IPS-NIHi7 (cell line): ENCODE measurements at regions not wholly inside any gene's neighbourhood (a gene's known extent, or its start where the extent isn't known, plus 50 kb on each side); places are given as distances from the start of the nearest gene placed in this dataset.

Source experiments
- DNase-seq: peaks from one replicate; pipeline ENCODE4 v3.0.0; 2012; ENCODE audit warnings: mixed read lengths; ENCODE audit errors: extremely low spot score

GRCh38 chr2:44825702-44826101, 115.8 kb upstream of the SIX3 start:
- no peak for DNase-seq

DNA sequence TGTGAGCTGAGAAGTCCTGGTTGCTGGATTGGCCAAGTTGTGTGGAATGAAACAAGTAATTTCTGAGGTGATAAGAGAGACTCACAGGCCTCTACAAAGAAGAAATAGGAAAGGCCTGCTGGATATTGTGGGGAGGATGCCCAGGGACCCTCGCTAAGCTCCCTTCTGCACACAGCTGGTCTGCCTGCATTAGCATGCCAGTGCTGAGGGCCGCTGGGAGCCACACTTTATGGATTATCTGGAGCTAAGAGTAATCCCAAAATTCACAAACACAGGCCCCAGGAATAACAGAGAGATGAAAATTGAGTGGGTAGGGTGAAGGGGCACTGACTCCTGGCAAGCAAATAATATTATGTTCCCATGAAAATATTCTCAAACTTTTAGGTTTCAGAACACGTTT, 114.9 kb upstream of the SIX3 start:
- no peak for DNase-seq

DNA sequence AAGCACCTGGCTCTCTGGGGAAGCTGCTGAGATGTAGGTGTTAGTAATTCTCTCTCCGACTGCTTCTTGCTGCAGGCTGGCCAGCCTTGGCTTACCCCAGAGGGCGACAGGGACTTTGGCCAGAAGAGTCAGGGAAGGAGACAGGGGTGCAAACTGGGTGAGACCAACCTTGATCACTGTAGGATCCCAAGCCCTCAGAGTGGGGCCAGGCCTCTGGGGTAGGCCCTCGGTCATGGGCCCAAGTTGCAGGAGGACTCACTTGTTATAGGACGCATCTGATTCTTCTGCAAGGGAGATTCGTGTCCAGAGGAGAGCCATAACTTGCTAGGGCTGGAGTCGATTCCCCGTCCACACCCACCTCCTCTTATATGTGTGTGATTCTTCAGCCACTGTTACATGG, 111.7 kb upstream of the SIX3 start:
- DNase-seq = no peak

DNA sequence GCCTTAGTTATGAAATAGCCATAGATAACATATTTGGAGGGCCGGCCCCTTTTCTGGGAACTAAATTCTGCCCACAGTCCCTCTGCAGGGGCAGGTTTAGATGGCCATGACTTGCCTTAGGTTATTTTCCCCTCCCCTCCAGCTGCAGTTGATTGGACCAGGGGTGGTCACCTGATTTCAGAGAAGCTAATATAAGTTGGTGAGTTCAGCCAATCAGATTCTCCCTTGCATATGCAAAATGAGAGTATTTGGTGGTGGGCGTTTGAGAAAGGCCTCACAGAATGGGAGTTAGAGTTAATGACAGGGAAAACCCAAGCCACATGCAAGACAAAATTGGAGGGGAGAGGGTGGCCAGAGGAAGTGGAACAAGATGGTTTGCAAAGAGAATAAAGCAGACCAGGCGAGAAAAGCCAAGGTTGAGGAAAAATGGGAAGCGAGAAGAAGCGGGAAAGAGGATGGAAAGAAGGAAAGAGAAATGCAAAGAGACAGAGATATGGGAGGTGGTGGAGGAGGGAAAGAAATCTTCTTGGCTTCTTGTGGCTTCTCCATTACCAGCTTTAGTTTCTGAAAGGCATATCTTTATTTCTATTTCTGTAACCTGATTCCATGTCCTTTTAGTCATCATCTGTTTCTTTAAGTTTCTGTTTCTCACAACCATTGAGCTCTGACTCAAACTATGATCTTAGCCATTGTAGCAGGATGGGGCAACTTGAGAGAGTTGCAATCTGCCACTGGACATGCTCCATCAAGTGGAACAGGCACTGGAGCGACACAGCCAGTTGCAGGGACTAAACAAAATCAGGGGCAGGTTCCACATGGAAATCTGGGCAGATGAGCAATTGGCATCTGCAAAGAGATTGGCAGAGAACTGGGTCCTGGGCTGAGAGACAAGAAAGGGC, 108.1 kb upstream of the SIX3 start:
- no peak for DNase-seq

DNA sequence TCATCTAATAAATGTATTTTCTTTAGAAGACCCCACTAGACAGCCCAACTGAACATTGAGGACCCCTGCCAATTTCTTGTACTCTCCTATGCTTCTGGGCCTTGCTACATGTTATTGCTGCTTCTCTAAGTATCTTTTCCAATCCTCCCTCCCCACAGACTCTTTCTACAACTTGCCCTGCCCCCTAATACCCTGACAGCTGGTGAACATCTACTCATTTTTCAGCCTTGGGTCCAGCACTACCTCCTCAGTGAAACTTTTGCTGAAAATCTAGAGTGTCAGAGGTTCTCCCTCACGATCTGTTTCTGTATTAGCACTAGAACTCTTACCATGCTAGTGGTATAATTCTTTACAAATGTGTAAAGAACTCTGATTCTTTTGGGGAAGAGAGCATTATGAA, 106.8 kb upstream of the SIX3 start:
- no peak for DNase-seq

DNA sequence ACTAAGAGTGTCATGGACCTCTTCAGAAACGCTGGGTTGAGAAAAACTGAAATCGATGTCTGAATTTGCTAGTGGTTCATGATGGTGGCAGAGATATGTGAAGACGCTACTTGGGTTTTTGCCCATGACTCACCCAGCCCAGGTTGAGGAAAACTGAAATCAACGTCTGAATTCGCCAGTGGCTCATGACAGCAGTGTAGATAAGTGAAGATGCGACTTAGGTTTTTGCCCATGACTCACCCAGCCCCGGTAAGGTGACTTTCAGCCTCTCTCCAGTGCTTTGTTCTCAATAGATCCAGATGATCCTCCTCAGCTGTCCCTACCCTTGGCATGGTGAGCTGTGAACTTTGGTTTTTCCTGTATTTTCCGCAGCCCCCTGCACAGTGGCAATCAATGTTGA, 105.3 kb upstream of the SIX3 start:
- DNase-seq = no peak

DNA sequence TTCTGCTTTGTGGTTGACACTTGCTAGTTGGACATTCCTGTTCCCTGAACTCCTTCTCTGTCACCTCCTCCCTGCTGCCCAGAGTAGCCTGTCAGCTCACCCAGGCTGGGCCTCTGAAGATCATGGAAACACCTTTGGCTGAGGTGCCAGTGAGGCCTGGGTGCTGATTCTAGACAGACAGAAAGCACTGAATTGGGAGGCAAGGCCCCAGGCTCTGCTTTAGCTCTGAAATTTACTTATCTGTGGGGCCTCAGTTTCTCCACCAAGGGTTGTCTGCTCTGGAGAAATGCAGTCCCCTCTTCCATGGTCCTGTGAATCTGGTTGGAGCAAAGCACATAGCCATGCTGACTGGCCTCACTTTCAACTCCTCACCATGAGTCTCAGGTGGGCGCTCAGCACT, 104.6 kb upstream of the SIX3 start:
- DNase-seq = no peak

DNA sequence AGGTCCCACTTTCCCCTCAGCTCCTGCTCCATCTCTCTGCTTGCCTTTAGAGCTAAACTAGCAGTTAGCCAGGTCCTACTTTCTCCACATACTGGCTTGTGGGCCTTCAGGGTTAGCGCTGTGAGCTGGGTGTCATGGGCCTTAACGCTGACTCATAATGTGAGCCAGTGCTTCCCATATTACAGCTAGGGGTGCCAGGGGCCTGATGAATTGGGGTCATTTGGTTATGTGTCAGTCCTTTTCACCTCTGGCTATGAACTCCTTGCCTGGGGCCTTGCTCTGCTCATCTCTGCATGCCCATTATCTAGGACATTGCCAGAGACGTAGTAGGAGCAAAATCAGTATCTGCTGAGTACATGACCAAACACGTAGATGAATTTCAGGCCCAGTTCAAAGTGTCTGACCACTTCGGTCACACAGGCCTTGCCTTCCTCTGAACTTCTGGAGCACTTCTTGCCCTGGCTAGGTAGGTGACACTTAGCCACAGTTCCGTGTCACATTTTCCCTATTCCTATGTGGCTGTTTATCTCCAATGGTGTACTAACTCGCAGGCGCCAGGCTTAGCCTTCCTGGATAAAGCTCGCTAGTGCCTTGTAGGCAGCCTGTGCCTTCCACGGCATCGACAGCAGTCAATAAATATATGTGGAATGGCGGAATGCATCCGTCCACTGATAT, 103.2 kb upstream of the SIX3 start:
- DNase-seq = peak; percentile 9

DNA sequence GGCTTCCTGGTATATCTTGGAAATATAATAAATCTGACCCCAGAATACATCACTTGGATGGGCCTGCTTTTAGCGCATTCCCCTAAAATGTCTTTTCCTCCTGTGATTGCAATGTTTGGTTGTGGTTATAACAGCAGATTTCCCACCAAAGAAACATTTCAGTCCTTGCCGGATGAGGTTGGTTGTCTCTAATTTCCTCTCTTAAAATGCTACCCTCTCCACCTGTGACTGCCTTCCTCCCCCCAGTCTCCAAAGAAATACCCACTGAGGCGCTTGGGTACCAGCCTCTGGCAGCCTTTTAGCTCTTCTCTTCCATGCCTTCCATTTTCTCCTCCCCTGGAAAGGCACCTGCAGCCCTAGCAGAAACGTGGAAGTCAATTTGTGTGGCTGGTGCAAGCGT, 102.1 kb upstream of the SIX3 start:
- DNase-seq = peak; percentile 5

DNA sequence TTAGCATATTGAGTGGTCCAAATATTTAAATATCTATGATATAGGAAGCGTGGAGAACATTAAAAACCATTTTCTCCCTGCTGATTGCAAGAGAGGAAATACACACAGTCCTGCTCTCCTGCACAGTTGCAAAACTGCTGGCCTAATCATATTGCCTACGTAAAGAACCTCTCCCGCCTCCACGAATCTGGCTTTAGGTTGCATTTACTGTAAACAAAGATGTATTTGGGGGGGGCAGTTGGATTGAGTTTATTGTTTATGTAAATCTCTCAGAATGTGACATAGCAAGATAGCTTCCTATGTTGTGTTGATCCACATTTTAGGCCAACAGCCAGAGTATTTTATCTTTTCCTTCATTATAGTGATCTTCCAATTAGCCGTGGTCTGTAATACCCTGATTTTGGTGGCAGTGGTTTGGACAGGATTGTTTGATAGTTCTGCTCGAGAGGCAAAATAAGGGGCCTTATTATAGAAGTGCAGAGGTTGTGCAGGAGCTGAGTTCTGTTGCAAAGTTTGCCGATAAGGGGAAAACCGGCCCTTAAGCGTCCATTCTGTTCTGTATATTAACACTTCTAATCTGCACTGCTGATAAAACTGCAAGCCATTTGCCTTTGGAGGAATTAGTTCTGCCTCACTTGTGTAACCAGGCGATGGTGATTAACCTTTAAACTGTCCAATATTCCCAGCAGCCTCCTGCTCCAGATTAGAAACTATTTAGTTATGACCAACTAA, 101.6 kb upstream of the SIX3 start:
- DNase-seq = peak; percentile 4

DNA sequence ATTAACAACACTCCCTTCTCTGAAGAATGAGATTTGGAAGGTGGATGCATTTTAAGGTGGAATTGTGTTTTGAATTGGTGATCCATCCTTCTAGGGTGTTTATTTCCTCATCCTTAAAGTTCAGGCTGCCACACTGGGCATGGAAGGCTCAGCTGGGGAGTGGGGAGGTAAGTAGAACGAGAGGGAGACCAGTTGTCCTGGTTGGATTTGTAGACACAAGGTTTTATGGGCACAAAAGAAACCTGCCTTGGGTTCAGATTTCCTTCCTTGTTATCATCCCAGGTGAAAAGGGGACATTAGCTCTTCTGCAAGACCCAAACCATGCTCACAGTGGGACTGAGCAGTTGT, 101.0 kb upstream of the SIX3 start:
- no peak for DNase-seq

- no peak for DNase-seq
Measured at GRCh38 chr2:44843086-44843485, 98.4 kb upstream of the SIX3 start.

DNA sequence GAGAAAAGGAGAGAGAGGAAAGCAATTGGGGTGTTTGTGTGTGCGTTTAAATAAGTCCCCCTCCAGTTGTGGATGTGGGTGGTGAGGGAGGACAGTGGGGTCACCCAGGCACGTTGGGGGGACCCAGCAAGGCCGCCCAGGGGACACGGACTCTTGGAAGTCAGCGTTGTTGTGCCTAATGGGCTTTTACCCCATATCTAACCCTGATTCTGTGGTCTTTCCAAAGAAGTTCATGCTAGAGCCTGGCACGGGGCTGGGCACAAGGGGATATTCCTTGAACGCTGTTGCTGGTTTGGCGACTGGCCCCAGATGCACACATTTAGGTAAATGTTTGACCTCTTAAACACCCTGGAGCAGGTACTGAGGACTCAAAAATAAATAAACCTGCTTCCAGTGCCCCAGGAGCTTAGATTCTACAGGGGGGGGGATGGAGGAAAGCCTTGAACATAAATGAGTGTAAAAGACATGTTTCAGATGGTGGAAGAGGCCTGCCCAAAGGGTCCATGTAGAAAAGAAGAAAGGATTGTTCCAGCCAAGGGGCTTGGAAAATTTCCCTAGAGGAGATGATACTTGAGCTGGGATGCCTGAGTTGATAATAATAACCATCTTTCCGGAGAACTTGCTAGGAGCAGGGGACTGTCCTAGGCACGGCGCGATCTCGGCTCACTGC, 97.7 kb upstream of the SIX3 start:
- no peak for DNase-seq

DNA sequence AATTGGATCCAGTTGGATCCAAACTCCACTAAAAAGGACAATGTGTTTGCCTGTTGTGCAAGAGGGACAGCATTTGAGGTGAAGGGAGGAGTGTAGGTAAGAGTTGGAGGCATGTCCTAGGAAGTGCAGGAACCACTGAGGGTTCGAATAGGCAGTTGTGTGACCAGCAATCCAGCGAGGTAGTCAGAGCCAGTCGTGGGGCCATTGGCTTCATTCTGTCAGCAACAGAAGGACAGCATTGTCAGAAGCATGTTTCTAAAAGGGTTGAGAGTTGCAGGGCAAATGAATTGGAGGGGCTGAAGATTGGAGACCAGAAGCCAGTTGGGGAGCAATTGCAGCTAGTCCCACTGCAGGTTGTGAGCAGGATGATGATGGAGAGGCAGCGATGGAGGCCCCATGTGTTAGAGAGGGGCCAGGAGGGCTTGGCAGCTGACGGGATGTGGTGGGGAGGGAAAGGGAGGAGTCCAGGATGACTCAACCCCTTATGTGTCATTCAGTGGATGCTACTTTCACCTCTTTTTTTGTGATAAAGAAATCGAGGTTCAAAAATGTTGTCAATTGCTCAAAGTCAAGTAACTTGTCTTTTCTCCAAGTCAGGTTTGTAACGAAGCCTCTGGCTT, 96.7 kb upstream of the SIX3 start:
- no peak for DNase-seq

DNA sequence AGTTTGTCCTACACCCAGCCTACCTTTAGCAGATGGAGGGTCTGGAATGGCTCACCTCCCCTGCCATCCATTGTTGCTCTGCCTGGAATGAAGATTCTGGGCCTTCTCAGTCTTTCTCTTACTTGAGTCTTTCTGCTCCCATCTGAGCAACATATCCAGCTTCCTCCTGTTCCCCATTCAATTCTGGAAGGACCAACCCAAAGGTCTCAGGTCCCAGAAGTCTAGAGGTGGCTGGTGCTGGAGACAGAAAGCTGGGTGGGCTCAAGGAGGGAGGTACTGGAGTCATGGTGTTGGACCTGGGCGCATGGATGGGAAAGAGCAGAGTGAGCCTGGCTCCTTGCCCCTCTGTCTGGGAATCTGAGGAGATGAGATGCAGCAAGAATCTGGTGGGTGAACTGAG, 93.5 kb upstream of the SIX3 start:
- DNase-seq = no peak

DNA sequence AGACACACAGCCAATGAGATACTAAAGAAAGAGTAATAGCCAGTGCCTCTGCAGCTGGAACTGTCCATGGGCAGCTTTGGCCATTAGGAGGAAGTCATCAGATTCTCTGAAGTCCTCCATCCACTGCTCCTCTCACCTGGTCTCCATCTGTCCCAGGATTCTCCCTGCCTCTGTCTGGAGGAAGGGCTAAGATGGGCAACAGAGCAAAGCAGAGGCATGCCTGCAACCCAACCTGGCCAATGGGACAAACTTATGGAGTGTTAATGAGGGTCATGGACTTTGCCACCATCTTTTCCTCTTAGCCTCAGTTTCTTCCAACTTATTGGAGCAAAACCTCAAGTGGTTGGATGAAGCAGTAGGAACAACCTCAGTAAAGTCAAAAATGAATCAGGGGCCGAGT, 91.5 kb upstream of the SIX3 start:
- DNase-seq = no peak

DNA sequence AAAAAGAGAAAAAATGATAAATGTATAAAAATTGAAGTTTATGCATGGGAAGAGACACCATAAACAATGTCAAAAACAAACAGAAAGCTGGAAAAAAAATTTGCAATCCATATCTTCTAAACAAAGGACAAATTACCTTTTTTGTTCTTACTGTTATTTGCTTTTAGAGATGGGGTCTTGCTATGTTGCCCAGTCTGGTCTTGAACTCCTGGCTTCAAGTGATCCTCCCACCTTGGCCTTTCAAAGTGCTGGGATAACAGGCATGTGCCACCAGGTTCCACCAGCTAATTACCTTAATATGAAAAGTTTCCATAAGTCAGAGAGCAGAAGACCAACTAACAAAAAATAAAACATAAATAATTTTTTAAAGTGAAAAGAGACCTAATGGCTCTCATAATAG, 90.0 kb upstream of the SIX3 start:
- DNase-seq = no peak

GRCh38 chr2:44852594-44852993, 88.9 kb upstream of the SIX3 start:
- DNase-seq = no peak

DNA sequence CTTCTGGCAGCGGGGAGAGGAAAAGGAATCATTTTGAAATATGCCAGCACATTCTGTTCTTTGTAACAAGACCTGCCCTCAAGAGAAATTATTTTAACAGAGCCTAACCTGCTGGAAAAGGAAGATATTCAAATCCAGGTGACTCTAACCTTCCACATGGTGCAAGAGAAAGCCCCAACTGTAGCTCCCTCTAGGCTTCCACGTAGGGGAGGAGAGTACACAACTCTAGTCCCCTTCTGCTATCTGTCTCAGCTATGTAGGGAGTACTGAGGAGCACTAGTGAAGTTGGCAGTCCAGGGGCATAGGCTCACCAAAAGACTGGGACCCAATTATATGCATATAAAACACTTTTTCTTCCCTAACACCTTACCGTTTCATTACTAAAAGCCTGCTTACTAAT, 82.2 kb upstream of the SIX3 start:
- no peak for DNase-seq

DNA sequence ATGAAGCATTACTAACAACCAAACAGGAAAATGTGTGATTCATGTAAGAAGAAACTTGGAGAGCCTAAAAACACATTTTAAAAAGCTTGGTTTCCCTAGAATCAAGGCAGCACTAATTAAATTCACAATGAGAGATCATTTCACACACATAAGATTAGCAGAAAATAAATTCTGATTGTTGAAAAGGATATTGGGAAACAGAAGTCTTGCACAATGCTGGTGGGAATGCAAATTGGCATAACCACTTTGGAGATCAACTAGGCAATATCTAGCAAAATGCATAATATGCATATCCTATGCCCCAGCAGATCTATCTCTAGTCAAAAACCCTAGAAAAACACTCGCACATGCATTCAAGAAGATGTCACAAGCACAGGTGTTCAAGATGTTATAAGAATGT, 75.3 kb upstream of the SIX3 start:
- DNase-seq = no peak

- DNase-seq = no peak
Measured at GRCh38 chr2:44869761-44870160, 71.7 kb upstream of the SIX3 start.

DNA sequence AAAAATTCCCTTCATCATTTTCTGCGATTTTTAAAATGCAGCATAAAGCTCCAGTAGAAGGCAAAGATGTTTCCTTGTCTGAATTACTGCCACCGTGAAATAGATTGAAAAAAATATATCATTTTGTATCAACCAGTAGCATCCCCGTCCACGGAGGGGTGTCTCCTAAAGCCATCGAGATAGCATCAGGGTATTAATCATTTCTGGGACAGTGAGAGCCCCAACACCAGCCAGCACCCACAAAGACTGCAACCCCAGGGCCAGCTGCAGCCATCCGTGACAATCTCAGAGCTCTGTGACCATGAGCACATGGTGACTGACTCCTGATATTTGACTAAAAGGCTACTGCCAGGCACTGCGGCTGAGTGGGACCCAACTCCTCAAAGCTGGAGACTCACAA, 64.1 kb upstream of the SIX3 start:
- DNase-seq = no peak
